Fibroblast of lung (primary cell): ENCODE measurements at regions not wholly inside any gene's neighbourhood (a gene's known extent, or its start where the extent isn't known, plus 50 kb on each side); places are given as distances from the start of the nearest gene placed in this dataset.

Experiments
- EZH2 ChIP-seq: IDR thresholded peaks from 2 replicates; pipeline ENCODE4 v1.5.1; 2012; ENCODE audit warnings: low read length, control low read depth, mild to moderate bottlenecking; ENCODE audit errors: missing control alignments
- TF ChIP-seq, protein P1 (sequence below), 2 donors: IDR thresholded peaks in 1 of 2; conservative IDR thresholded peaks in 1 of 2; 1 replicate in 1 of 2; 2 replicates in 1 of 2; pipeline ENCODE4 v1.5.1; 2011 to 2012; ENCODE audit warnings: low read length in 2 of 2, control low read depth in 1 of 2, inconsistent platforms in 1 of 2, low read depth in 1 of 2, mild to moderate bottlenecking in 1 of 2

DNA sequence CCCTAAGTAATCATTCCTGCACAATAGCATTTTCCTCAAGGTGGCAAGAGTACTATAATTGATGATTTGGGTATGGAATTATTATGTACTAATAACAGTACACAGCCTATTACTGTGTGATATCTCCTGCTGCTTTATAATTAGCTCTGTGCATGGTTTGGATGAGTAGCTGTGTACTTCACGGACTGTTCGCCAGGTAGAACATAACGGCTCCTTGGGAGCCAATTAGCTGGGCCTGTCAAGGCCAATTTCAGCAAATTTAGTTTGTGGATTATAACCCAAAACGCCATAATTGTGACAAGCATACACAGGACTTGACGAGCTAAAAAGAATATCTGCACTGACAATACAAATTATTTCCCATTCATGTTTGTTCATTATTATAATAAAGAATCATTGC lies 1584.2 kb downstream of the SLITRK1 start:
- TF ChIP-seq, protein P1, sequence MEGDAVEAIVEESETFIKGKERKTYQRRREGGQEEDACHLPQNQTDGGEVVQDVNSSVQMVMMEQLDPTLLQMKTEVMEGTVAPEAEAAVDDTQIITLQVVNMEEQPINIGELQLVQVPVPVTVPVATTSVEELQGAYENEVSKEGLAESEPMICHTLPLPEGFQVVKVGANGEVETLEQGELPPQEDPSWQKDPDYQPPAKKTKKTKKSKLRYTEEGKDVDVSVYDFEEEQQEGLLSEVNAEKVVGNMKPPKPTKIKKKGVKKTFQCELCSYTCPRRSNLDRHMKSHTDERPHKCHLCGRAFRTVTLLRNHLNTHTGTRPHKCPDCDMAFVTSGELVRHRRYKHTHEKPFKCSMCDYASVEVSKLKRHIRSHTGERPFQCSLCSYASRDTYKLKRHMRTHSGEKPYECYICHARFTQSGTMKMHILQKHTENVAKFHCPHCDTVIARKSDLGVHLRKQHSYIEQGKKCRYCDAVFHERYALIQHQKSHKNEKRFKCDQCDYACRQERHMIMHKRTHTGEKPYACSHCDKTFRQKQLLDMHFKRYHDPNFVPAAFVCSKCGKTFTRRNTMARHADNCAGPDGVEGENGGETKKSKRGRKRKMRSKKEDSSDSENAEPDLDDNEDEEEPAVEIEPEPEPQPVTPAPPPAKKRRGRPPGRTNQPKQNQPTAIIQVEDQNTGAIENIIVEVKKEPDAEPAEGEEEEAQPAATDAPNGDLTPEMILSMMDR (conservative IDR thresholded peaks at IDR 0.05 in 1 of 2, IDR thresholded peaks at IDR 0.05 in 1 of 2; ENCODE audit: low read depth in 1 of 2, low read length in 2 of 2): no peak
- TF ChIP-seq EZH2: no peak
